ENCODE measurements at regions not wholly inside any gene's neighbourhood (a gene's known extent, or its start where the extent isn't known, plus 50 kb on each side); places are given as distances from the start of the nearest gene placed in this dataset.

GRCh38 chr13:33373624-33374023 lies 88.1 kb upstream of the STARD13 start:
- DNase-seq, result no peak

GRCh38 chr13:33375421-33375820 lies 89.9 kb upstream of the STARD13 start:
- no peak for DNase-seq

- no peak for DNase-seq
These were observed 90.7 kb upstream of the STARD13 start for GRCh38 chr13:33376212-33376611.

- DNase-seq, result no peak
These were observed 91.9 kb upstream of the STARD13 start for GRCh38 chr13:33377411-33377810.

- no peak for DNase-seq
These were observed 92.3 kb upstream of the STARD13 start for GRCh38 chr13:33377825-33378224.

GRCh38 chr13:33379608-33380007 lies 94.1 kb upstream of the STARD13 start:
- no peak for DNase-seq

- no peak for DNase-seq
These were observed 95.0 kb upstream of the STARD13 start for GRCh38 chr13:33380487-33381079.

- no peak for DNase-seq
These were observed 95.6 kb upstream of the STARD13 start for GRCh38 chr13:33381180-33381579.

- DNase-seq, result no peak
These were observed 96.4 kb upstream of the STARD13 start for GRCh38 chr13:33381906-33382305.

GRCh38 chr13:33383724-33384577 lies 98.4 kb upstream of the STARD13 start:
- DNase-seq, result no peak

- no peak for DNase-seq
These were observed 102.9 kb upstream of the STARD13 start for GRCh38 chr13:33388286-33388998.

GRCh38 chr13:33392794-33393405 lies 107.3 kb upstream of the STARD13 start:
- no peak for DNase-seq

- no peak for DNase-seq
These were observed 108.9 kb upstream of the STARD13 start for GRCh38 chr13:33394294-33394932.

- DNase-seq, result no peak
These were observed 115.7 kb upstream of the STARD13 start for GRCh38 chr13:33401238-33401637.

GRCh38 chr13:33402975-33403374 lies 117.4 kb upstream of the STARD13 start:
- DNase-seq, result no peak

GRCh38 chr13:33403807-33404362 lies 118.3 kb upstream of the STARD13 start:
- no peak for DNase-seq

GRCh38 chr13:33405371-33405770 lies 119.8 kb upstream of the STARD13 start:
- no peak for DNase-seq

- no peak for DNase-seq
These were observed 124.3 kb upstream of the STARD13 start for GRCh38 chr13:33409673-33410510.

- no peak for DNase-seq
These were observed 125.1 kb upstream of the STARD13 start for GRCh38 chr13:33410619-33411018.

GRCh38 chr13:33411312-33411711 lies 125.8 kb upstream of the STARD13 start:
- DNase-seq, result no peak

GRCh38 chr13:33415822-33416221 lies 130.3 kb upstream of the STARD13 start:
- no peak for DNase-seq
